Neural cell (in vitro differentiated cells): ENCODE measurements at regions not wholly inside any gene's neighbourhood (a gene's known extent, or its start where the extent isn't known, plus 50 kb on each side); places are given as distances from the start of the nearest gene placed in this dataset.

Experiments used
- H2AFZ ChIP-seq: fragments of 200-600, 300-800 bp; sonication (generic), shearing (Covaris generic); 2 replicates; pipeline ENCODE4 v1.6.0; 2014; ENCODE audit warnings: low read depth, mild to moderate bottlenecking, antibody characterized with exemption, low read length, moderate library complexity
- H3F3A ChIP-seq: fragments of 200-600 bp; shearing (Covaris generic); 2 replicates; pipeline ENCODE4 v1.6.1; 2016; ENCODE audit warnings: mild to moderate bottlenecking, moderate library complexity, mixed read lengths, antibody characterized with exemption, low read length; ENCODE audit not compliant: insufficient read depth, poor library complexity, severe bottlenecking
- H3K27ac ChIP-seq: fragments of 200-600, 300-800 bp; sonication (generic), shearing (Covaris generic); 2 replicates; pipeline ENCODE4 v1.5.1; 2014; ENCODE audit warnings: mild to moderate bottlenecking, low read length, moderate library complexity
- H3K27me3 ChIP-seq: fragments of 300-800, 200-600 bp; sonication (generic), shearing (Covaris generic); 2 replicates; pipeline ENCODE4 v1.6.0; 2014; ENCODE audit warnings: mild to moderate bottlenecking, low read depth, low read length, moderate library complexity; ENCODE audit not compliant: insufficient read depth
- H3K36me3 ChIP-seq: fragments of 300-800, 200-600 bp; sonication (generic), shearing (Covaris generic); 2 replicates; pipeline ENCODE4 v1.5.1; 2014; ENCODE audit warnings: mild to moderate bottlenecking, antibody characterized with exemption, low read length, moderate library complexity; ENCODE audit not compliant: insufficient read depth
- H3K4me2 ChIP-seq: fragments of 300-800, 200-600 bp; sonication (generic), shearing (Covaris generic); 2 replicates; pipeline ENCODE4 v1.6.0; 2014; ENCODE audit warnings: mild to moderate bottlenecking, low read length
- H3K4me3 ChIP-seq: fragments of 300-800, 200-600 bp; sonication (generic), shearing (Covaris generic); 2 replicates; pipeline ENCODE4 v1.5.1; 2014; ENCODE audit warnings: mild to moderate bottlenecking, low read length, moderate library complexity
- H3K79me2 ChIP-seq: fragments of 200-600 bp; shearing (Covaris generic); replicated peaks from 2 replicates; pipeline ENCODE4 v1.6.0; 2014; ENCODE audit warnings: mild to moderate bottlenecking, low read length, moderate library complexity; ENCODE audit not compliant: insufficient read depth
- H3K9ac ChIP-seq: fragments of 300-800, 200-600 bp; sonication (generic), shearing (Covaris generic); 2 replicates; pipeline ENCODE4 v1.6.1; 2016; ENCODE audit warnings: mild to moderate bottlenecking, low read length, mixed read lengths
- H3K9me2 ChIP-seq: fragments of 200-600 bp; shearing (Covaris generic); 2 replicates; pipeline ENCODE4 v1.6.1; 2016; ENCODE audit warnings: mild to moderate bottlenecking, low read length, mixed read lengths; ENCODE audit not compliant: insufficient read depth
- H3K9me3 ChIP-seq: fragments of 200-600, 300-800 bp; sonication (generic), shearing (Covaris generic); 2 replicates; pipeline ENCODE4 v1.6.1; 2016; ENCODE audit warnings: mild to moderate bottlenecking, mixed run types, low read length, moderate library complexity, mixed read lengths
- H4K20me1 ChIP-seq: fragments of 200-600 bp; shearing (Covaris generic); 2 replicates; pipeline ENCODE4 v1.6.1; 2016; ENCODE audit warnings: mild to moderate bottlenecking, mixed run types; ENCODE audit not compliant: insufficient read depth
- EP300 ChIP-seq: fragments of 450-650 bp; conservative IDR thresholded peaks from 2 replicates; pipeline ENCODE4 v1.6.1; 2014; ENCODE audit warnings: antibody characterized with exemption, mild to moderate bottlenecking, moderate library complexity; ENCODE audit not compliant: poor library complexity, severe bottlenecking
- EZH2 ChIP-seq: fragments of 200-600, 300-800 bp; shearing (Covaris generic), sonication (generic); IDR thresholded peaks from 2 replicates; pipeline ENCODE4 v1.6.1; 2014; ENCODE audit warnings: antibody characterized with exemption, low read length, borderline replicate concordance, mild to moderate bottlenecking; ENCODE audit not compliant: insufficient read depth, poor library complexity, severe bottlenecking
- MXI1 ChIP-seq: fragments of 450-650 bp; conservative IDR thresholded peaks from 2 replicates; pipeline ENCODE4 v1.6.1; 2014; ENCODE audit warnings: antibody characterized with exemption, mild to moderate bottlenecking; ENCODE audit not compliant: poor library complexity, severe bottlenecking
- POLR2AphosphoS5 ChIP-seq: IDR thresholded peaks from 2 replicates; pipeline ENCODE4 v1.6.1; 2012
- RAD21 ChIP-seq: fragments of 450-650 bp; conservative IDR thresholded peaks from 2 replicates; pipeline ENCODE4 v1.6.1; 2014; ENCODE audit warnings: antibody characterized with exemption, mild to moderate bottlenecking, moderate library complexity
- TAF1 ChIP-seq: IDR thresholded peaks from 2 replicates; pipeline ENCODE4 v1.6.1; 2012; ENCODE audit warnings: low read depth
- TF ChIP-seq, protein P1 (sequence below): fragments of 450-650 bp; IDR thresholded peaks from 2 replicates; pipeline ENCODE4 v1.5.1; 2014; ENCODE audit warnings: antibody characterized with exemption, mild to moderate bottlenecking, moderate library complexity; ENCODE audit not compliant: poor library complexity, severe bottlenecking
- TF ChIP-seq, protein P2 (sequence below): IDR thresholded peaks from 2 replicates; pipeline ENCODE4 v1.6.1; 2012; ENCODE audit warnings: borderline replicate concordance

DNA sequence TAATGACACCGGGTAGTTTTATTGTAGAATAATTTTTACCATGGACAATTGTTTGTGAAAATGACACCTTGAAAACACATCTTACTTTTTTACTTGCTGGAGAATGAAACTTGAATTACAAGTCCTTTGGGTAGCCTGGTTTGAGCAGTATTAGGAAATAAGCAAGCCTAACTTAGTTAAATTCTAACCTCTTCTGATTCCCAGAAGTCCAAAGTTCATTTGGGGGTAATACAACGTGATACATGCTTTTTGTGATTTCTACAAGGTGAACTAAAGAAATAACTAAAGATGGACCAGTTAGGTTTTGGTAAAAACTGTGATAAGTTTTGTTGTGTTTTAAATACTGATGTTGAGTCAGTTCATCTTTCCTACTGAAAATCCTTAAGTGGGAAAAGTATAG, 135.4 kb upstream of the DMRT1 start:
- Histone ChIP-seq H3K4me3 (no peak overlapping the region), H3K9ac (no peak overlapping the region), H3K79me2 (no peaks in the 10 kb centered on the region), H3K4me2 (no peak overlapping the region), H3F3A (no peaks in the 10 kb centered on the region), H3K9me2 (no peaks in the 10 kb centered on the region), H2AFZ (no peak overlapping the region), H3K27me3 (no peaks in the 10 kb centered on the region), H3K36me3 (no peaks in the 10 kb centered on the region), H4K20me1 (no peaks in the 10 kb centered on the region), H3K9me3 (no peaks in the 10 kb centered on the region), H3K27ac (no peak overlapping the region)
- TF ChIP-seq TAF1: no peak
- TF ChIP-seq, protein P1, sequence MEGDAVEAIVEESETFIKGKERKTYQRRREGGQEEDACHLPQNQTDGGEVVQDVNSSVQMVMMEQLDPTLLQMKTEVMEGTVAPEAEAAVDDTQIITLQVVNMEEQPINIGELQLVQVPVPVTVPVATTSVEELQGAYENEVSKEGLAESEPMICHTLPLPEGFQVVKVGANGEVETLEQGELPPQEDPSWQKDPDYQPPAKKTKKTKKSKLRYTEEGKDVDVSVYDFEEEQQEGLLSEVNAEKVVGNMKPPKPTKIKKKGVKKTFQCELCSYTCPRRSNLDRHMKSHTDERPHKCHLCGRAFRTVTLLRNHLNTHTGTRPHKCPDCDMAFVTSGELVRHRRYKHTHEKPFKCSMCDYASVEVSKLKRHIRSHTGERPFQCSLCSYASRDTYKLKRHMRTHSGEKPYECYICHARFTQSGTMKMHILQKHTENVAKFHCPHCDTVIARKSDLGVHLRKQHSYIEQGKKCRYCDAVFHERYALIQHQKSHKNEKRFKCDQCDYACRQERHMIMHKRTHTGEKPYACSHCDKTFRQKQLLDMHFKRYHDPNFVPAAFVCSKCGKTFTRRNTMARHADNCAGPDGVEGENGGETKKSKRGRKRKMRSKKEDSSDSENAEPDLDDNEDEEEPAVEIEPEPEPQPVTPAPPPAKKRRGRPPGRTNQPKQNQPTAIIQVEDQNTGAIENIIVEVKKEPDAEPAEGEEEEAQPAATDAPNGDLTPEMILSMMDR: no peak
- TF ChIP-seq, protein P2, sequence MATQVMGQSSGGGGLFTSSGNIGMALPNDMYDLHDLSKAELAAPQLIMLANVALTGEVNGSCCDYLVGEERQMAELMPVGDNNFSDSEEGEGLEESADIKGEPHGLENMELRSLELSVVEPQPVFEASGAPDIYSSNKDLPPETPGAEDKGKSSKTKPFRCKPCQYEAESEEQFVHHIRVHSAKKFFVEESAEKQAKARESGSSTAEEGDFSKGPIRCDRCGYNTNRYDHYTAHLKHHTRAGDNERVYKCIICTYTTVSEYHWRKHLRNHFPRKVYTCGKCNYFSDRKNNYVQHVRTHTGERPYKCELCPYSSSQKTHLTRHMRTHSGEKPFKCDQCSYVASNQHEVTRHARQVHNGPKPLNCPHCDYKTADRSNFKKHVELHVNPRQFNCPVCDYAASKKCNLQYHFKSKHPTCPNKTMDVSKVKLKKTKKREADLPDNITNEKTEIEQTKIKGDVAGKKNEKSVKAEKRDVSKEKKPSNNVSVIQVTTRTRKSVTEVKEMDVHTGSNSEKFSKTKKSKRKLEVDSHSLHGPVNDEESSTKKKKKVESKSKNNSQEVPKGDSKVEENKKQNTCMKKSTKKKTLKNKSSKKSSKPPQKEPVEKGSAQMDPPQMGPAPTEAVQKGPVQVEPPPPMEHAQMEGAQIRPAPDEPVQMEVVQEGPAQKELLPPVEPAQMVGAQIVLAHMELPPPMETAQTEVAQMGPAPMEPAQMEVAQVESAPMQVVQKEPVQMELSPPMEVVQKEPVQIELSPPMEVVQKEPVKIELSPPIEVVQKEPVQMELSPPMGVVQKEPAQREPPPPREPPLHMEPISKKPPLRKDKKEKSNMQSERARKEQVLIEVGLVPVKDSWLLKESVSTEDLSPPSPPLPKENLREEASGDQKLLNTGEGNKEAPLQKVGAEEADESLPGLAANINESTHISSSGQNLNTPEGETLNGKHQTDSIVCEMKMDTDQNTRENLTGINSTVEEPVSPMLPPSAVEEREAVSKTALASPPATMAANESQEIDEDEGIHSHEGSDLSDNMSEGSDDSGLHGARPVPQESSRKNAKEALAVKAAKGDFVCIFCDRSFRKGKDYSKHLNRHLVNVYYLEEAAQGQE: no peak
- TF ChIP-seq POLR2AphosphoS5: no peak
- TF ChIP-seq MXI1: no peak
- no peak for TF ChIP-seq RAD21

DNA sequence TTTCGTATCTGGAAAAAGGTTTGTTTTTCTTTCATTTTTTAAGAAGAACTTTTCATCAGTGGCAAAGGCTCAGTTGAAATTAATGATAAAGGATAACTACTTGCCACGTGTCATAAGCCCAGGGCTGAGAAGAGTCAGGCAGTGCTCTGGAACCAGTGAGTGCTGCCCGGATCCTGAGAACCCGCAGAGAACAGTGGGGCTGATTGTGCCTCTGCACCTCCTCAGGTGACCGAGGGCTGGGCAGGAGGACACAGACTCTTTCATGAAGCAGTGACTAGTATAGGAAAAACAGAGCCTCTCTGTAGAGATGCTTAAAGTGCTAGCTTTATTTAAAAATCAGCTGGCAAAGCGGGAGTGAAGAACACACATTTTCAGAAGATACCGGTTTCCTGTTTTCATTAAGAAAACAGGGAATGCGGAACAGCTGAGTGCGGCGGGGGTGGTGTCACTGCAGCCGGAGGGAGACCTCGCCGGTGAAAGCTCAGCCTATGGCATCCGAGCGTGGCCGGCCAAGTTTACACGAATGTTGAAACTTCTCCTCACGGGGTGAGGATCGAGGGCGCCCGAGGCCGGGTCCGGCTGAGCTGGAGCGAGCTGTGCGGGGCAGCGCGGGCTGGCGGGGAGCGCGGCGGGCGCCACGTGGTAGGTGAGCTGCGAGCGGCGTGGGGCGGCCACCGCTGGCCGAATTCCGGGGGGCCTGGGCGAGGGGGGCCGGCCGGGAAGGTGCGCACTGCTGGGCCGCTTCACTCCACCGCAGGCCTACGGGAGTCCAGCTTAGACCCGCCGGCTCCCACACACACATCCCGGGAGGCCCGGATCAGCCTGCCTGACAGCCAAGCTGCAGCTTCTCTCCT, 134.7 kb upstream of the DMRT1 start:
- H3F3A ChIP-seq: no peaks in the 10 kb centered on the region
- H3K4me2 ChIP-seq: no peak overlapping the region
- H2AFZ ChIP-seq: no peak overlapping the region
- no peak overlapping the region for H3K27ac ChIP-seq
- H3K27me3 ChIP-seq: no peaks in the 10 kb centered on the region
- H4K20me1 ChIP-seq: no peaks in the 10 kb centered on the region
- no peak for TF ChIP-seq EP300
- no peak for TF ChIP-seq MXI1
- TF ChIP-seq RAD21: no peak
- TF ChIP-seq, protein P2: no peak
- TF ChIP-seq, protein P1: no peak
- no peak for TF ChIP-seq EZH2
- TF ChIP-seq POLR2AphosphoS5: no peak
- no peak for TF ChIP-seq TAF1
- H3K36me3 ChIP-seq: no peaks in the 10 kb centered on the region
- H3K79me2 ChIP-seq: no peaks in the 10 kb centered on the region
- no peak overlapping the region for H3K9ac ChIP-seq
- H3K4me3 ChIP-seq: peak overlapping the region; percentile 34
- H3K9me3 ChIP-seq: no peaks in the 10 kb centered on the region
- no peaks in the 10 kb centered on the region for H3K9me2 ChIP-seq
